Endothelial cell of umbilical vein (primary cell): ENCODE measurements at regions not wholly inside any gene's neighbourhood (a gene's known extent, or its start where the extent isn't known, plus 50 kb on each side); places are given as distances from the start of the nearest gene placed in this dataset.

Experiments used
- CTCF ChIP-seq, 2 donors: IDR thresholded peaks; 1 replicate in 1 of 2; 2 replicates in 1 of 2; pipeline ENCODE4 v1.5.1; 2011; ENCODE audit warnings: low read length in 2 of 2, mild to moderate bottlenecking in 2 of 2, moderate library complexity in 2 of 2, control low read depth in 1 of 2, inconsistent platforms in 1 of 2, low read depth in 1 of 2; ENCODE audit not compliant: insufficient read depth in 1 of 2; ENCODE audit errors: extremely low read depth in 1 of 2
- EZH2 ChIP-seq: IDR thresholded peaks from 2 replicates; pipeline ENCODE4 v1.6.1; 2012; ENCODE audit warnings: borderline replicate concordance, low read depth, mild to moderate bottlenecking, moderate library complexity, low read length, inconsistent platforms; ENCODE audit not compliant: severe bottlenecking
- GATA2 ChIP-seq: IDR thresholded peaks from 2 replicates; pipeline ENCODE4 v1.7.0; 2011; ENCODE audit warnings: low read depth, mild to moderate bottlenecking, moderate library complexity, mixed read lengths, low read length; ENCODE audit not compliant: insufficient read length, insufficient read depth
- JUN ChIP-seq: IDR thresholded peaks from 2 replicates; pipeline ENCODE4 v1.6.1; 2011; ENCODE audit warnings: borderline replicate concordance, low read depth; ENCODE audit not compliant: insufficient read length, insufficient read depth
- MYC ChIP-seq: IDR thresholded peaks from one replicate; pipeline ENCODE4 v1.6.1; 2011; ENCODE audit warnings: mild to moderate bottlenecking, low read depth, low read length
- POLR2A ChIP-seq: IDR thresholded peaks from 2 replicates; pipeline ENCODE4 v1.6.1; 2012; ENCODE audit warnings: low read depth, mild to moderate bottlenecking, control low read depth, low read length
- POLR2AphosphoS5 ChIP-seq: IDR thresholded peaks from 2 replicates; pipeline ENCODE4 v1.6.1; 2012; ENCODE audit warnings: low read depth, mild to moderate bottlenecking, control low read depth, low read length, moderate library complexity; ENCODE audit not compliant: insufficient read depth
- TF ChIP-seq, protein P1 (sequence below): IDR thresholded peaks from 2 replicates; pipeline ENCODE4 v1.6.1; 2011; ENCODE audit not compliant: insufficient read depth, insufficient read length

- TF ChIP-seq POLR2A: no peak
- TF ChIP-seq POLR2AphosphoS5: no peak
- TF ChIP-seq EZH2: no peak
- no peak for TF ChIP-seq CTCF (IDR thresholded peaks at IDR 0.05; ENCODE audit: extremely low read depth in 1 of 2, insufficient read depth in 1 of 2, low read depth in 1 of 2, low read length in 2 of 2)
- no peak for TF ChIP-seq MYC
- TF ChIP-seq, protein P1, sequence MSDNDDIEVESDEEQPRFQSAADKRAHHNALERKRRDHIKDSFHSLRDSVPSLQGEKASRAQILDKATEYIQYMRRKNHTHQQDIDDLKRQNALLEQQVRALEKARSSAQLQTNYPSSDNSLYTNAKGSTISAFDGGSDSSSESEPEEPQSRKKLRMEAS: no peak
- no peak for TF ChIP-seq JUN
- no peak for TF ChIP-seq GATA2
Observed at GRCh38 chr18:66013969-66014368, 263.2 kb downstream of the CDH7 start.
